ENCODE measurements at regions not wholly inside any gene's neighbourhood (a gene's known extent, or its start where the extent isn't known, plus 50 kb on each side); places are given as distances from the start of the nearest gene placed in this dataset.

DNA sequence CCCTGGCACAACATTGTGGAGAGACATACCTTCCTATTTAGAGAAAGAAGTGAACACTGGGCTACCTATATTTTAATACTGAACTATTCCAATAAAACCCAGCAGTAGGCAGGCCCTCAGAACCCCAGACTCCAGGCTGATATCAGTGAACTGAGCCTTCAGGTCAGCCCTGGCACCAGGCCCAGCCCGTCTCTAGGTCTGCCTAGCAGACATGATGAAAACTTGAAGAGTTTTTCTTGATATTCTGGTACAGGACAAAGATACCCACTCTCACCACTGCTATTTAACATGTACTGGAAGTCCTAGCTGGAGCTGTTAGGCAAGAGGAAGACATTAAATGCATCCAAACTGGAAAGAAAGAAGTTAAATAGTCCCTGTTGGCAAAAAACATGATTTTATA is 396.6 kb upstream of the SPRY2 start:
- Histone ChIP-seq H3K4me2 (ENCODE audit: low read depth, low read length) (no peak overlapping the region), H4K91ac (ENCODE audit: insufficient read depth, low read depth, low read length) (no peak overlapping the region), H3K9me1 (ENCODE audit: insufficient read depth, low read length) (no peaks in the 10 kb centered on the region), H3K36me3 (ENCODE audit: control insufficient read depth, insufficient read depth, low read length) (no peaks in the 10 kb centered on the region), H3K4me1 (ENCODE audit: control insufficient read depth, insufficient read depth, low read length) (no peaks in the 10 kb centered on the region), H3K14ac (replicated peaks; ENCODE audit: low read depth, low read length) (no peak overlapping the region), H2AK9ac (replicated peaks; ENCODE audit: low read depth, low read length, poor library complexity) (no peak overlapping the region), H3K56ac (ENCODE audit: extremely low read depth, insufficient read depth, low read length) (no peak overlapping the region), H3K23ac (ENCODE audit: low read depth, low read length) (no peak overlapping the region), H3K4me3 (ENCODE audit: insufficient read depth, low read depth, low read length) (no peak overlapping the region), H3K18ac (ENCODE audit: low read depth, low read length) (no peak overlapping the region), H3K9ac (ENCODE audit: low read depth, low read length) (no peak overlapping the region), H4K8ac (ENCODE audit: low read depth in 2 of 2, low read length in 2 of 2) (no peak overlapping the region), H4K5ac (ENCODE audit: low read depth, low read length) (no peak overlapping the region), H3K9me3 (ENCODE audit: control insufficient read depth, insufficient read depth, low read length) (peaks cover 3% of the 10 kb centered on the region; the same call in 1 of the 2 replicates), H2BK20ac (ENCODE audit: low read depth, low read length) (no peak overlapping the region), H2BK120ac (ENCODE audit: low read depth, low read length) (no peak overlapping the region), H3K4ac (ENCODE audit: low read depth, low read length) (no peak overlapping the region), H2AFZ (replicated peaks; ENCODE audit: low read length, poor library complexity) (no peak overlapping the region), H2BK15ac (ENCODE audit: low read depth, low read length) (no peak overlapping the region), H3K79me1 (ENCODE audit: low read depth in 1 of 2, low read length in 2 of 2) (no peaks in the 10 kb centered on the region), H4K20me1 (ENCODE audit: insufficient read depth, low read length) (no peaks in the 10 kb centered on the region), H2BK5ac (ENCODE audit: low read depth, low read length, poor library complexity, severe bottlenecking) (no peak overlapping the region), H3K27me3 (ENCODE audit: control insufficient read depth, insufficient read depth, low read length) (no peaks in the 10 kb centered on the region), H3K27ac (ENCODE audit: insufficient read depth, low read length) (no peak overlapping the region), H2AK5ac (ENCODE audit: low read depth, low read length) (no peak overlapping the region)
- intact Hi-C loops (cut with micrococcal nuclease) (no loop called here), dilution Hi-C loops (cut with HindIII; ENCODE audit: low sequenced_read_pairs, unreplicated experiment) (no loop called here), in situ Hi-C loops (cut with MboI; ENCODE audit: low sequenced_read_pairs) (no loop called here)
- TF ChIP-seq MXI1 (IDR thresholded peaks at IDR 0.05; ENCODE audit: borderline replicate concordance, low read depth, low read length) (no peak), RCOR1 (IDR thresholded peaks at IDR 0.05; ENCODE audit: insufficient replicate concordance, low read length) (no peak), CEBPB (IDR thresholded peaks at IDR 0.05; ENCODE audit: low read depth, low read length) (no peak), RFX5 (IDR thresholded peaks at IDR 0.05; ENCODE audit: low read depth, low read length) (no peak), NFE2L2 (IDR thresholded peaks at IDR 0.05; ENCODE audit: low read depth, low read length) (no peak), POLR2A (IDR thresholded peaks at IDR 0.05; ENCODE audit: low read depth, low read length) (no peak), MAZ (IDR thresholded peaks at IDR 0.05; ENCODE audit: borderline replicate concordance, low read depth, low read length) (no peak)
- ATAC-seq (ENCODE audit: low read depth) (no peak), DNase-seq (no peak)
- ChIA-PET POLR2A (ENCODE audit: unreplicated experiment) (no interaction called here), CTCF (no interaction called here)
- WGBS, 2 experiments (ENCODE audit: extremely low coverage in 2 of 2, insufficient read length in 1 of 2): no CpG with 5 or more reads among the region's 1 CpG
- no TSS peak for BruUV-seq (replicated peaks)

All from IMR-90 (cell line).